Activated CD4-positive, alpha-beta T cell treated with anti-CD3 and anti-CD28 coated beads, Interleukin-2, amount 10 ng/mL, durations not matched to agents 24 days and 14 days (primary cell): ENCODE measurements at regions not wholly inside any gene's neighbourhood (a gene's known extent, or its start where the extent isn't known, plus 50 kb on each side); places are given as distances from the start of the nearest gene placed in this dataset.
"Not testable (repeated sequence)": the region's sequence is repeated elsewhere in the genome, so short reads cannot be mapped to it uniquely, and the experiment has no call there.

Source experiments
- DNase-seq: peaks from one replicate; pipeline ENCODE4 v3.0.0; 2022
- H3K27ac Mint-ChIP-seq: one replicate; pipeline ENCODE4 v1.8.0; 2022; ENCODE audit warnings: mild to moderate bottlenecking, mixed read lengths
- H3K27me3 Mint-ChIP-seq: one replicate; pipeline ENCODE4 v1.8.0; 2022; ENCODE audit warnings: mixed read lengths
- H3K36me3 Mint-ChIP-seq: one replicate; pipeline ENCODE4 v1.8.0; 2022; ENCODE audit warnings: low read depth, mild to moderate bottlenecking, mixed read lengths
- H3K4me1 Mint-ChIP-seq: one replicate; pipeline ENCODE4 v1.8.0; 2021; ENCODE audit warnings: mixed read lengths
- H3K4me3 Mint-ChIP-seq: one replicate; pipeline ENCODE4 v1.8.0; 2022; ENCODE audit warnings: mild to moderate bottlenecking, moderate library complexity, mixed read lengths
- H3K9me3 Mint-ChIP-seq: one replicate; pipeline ENCODE4 v1.8.0; 2021; ENCODE audit warnings: mixed read lengths
- intact Hi-C: fragments of 100-400 bp; cut with micrococcal nuclease; formaldehyde crosslinking; loops from one replicate; pipeline ENCODE4 v1.15.1; 2023

- H3K27me3 Mint-ChIP-seq = peaks cover 42% of the 10 kb centered on the region
- DNase-seq, H3K36me3 Mint-ChIP-seq, intact Hi-C loops, H3K4me3 Mint-ChIP-seq, H3K27ac Mint-ChIP-seq, H3K9me3 Mint-ChIP-seq: not testable (repeated sequence)
- peaks cover 19% of the 10 kb centered on the region for H3K4me1 Mint-ChIP-seq
These were observed 63.5 kb upstream of the TBXT start for GRCh38 chr6:166231181-166231580.

GRCh38 chr6:166228839-166229528, 61.3 kb upstream of the TBXT start:
- Mint-ChIP-seq H3K4me1 (peaks cover 12% of the 10 kb centered on the region), H3K27ac (no peak overlapping the region), H3K36me3 (no peaks in the 10 kb centered on the region), H3K9me3 (no peaks in the 10 kb centered on the region), H3K4me3 (peak overlapping the region; percentile 39), H3K27me3 (peaks cover 51% of the 10 kb centered on the region)
- intact Hi-C loops = no loop called here
- peak; percentile 60 for DNase-seq

GRCh38 chr6:166228425-166228824, 60.8 kb upstream of the TBXT start:
- no peak for DNase-seq
- Mint-ChIP-seq H3K27ac (no peak overlapping the region), H3K9me3 (no peaks in the 10 kb centered on the region), H3K36me3 (no peaks in the 10 kb centered on the region), H3K27me3 (peaks cover 56% of the 10 kb centered on the region), H3K4me1 (peaks cover 12% of the 10 kb centered on the region), H3K4me3 (no peak overlapping the region)
- intact Hi-C loops = no loop called here

- H3K27me3 Mint-ChIP-seq = peaks cover 49% of the 10 kb centered on the region
- intact Hi-C loops = no loop called here
- H3K9me3 Mint-ChIP-seq = peaks cover 5% of the 10 kb centered on the region
- peaks cover 10% of the 10 kb centered on the region for H3K4me1 Mint-ChIP-seq
- no peak overlapping the region for H3K4me3 Mint-ChIP-seq
- DNase-seq = no peak
- H3K36me3 Mint-ChIP-seq = peaks cover 1% of the 10 kb centered on the region
- H3K27ac Mint-ChIP-seq = no peak overlapping the region
These were observed 55.4 kb upstream of the TBXT start for GRCh38 chr6:166223079-166223478.

- intact Hi-C loops = no loop called here
- Mint-ChIP-seq H3K4me1 (peaks cover 10% of the 10 kb centered on the region), H3K27me3 (peaks cover 49% of the 10 kb centered on the region), H3K27ac (no peak overlapping the region), H3K36me3 (peaks cover 1% of the 10 kb centered on the region), H3K9me3 (peaks cover 5% of the 10 kb centered on the region), H3K4me3 (no peak overlapping the region)
- no peak for DNase-seq
These were observed 55.0 kb upstream of the TBXT start for GRCh38 chr6:166222631-166223030.

GRCh38 chr6:166221636-166222035, 54.0 kb upstream of the TBXT start:
- no peak overlapping the region for H3K27ac Mint-ChIP-seq
- H3K36me3 Mint-ChIP-seq = peaks cover 1% of the 10 kb centered on the region
- no peak overlapping the region for H3K4me3 Mint-ChIP-seq
- H3K4me1 Mint-ChIP-seq = peaks cover 10% of the 10 kb centered on the region
- no peak for DNase-seq
- peaks cover 5% of the 10 kb centered on the region for H3K9me3 Mint-ChIP-seq
- H3K27me3 Mint-ChIP-seq = peaks cover 47% of the 10 kb centered on the region
- intact Hi-C loops = no loop called here

- intact Hi-C loops = no loop called here
- H3K9me3 Mint-ChIP-seq = peaks cover 5% of the 10 kb centered on the region
- no peak overlapping the region for H3K4me3 Mint-ChIP-seq
- peaks cover 42% of the 10 kb centered on the region for H3K27me3 Mint-ChIP-seq
- DNase-seq = peak; percentile 69
- peaks cover 1% of the 10 kb centered on the region for H3K36me3 Mint-ChIP-seq
- H3K27ac Mint-ChIP-seq = no peak overlapping the region
- peaks cover 10% of the 10 kb centered on the region for H3K4me1 Mint-ChIP-seq
These were observed 53.4 kb upstream of the TBXT start for GRCh38 chr6:166221040-166221439.
